Esophagus squamous epithelium (tissue), 5 donors: ENCODE measurements at regions not wholly inside any gene's neighbourhood (a gene's known extent, or its start where the extent isn't known, plus 50 kb on each side); places are given as distances from the start of the nearest gene placed in this dataset.
A peak's percentile ranks its signal among the peaks of the same experiment; 100 is the strongest.
"Not testable (repeated sequence)": the region's sequence is repeated elsewhere in the genome, so short reads cannot be mapped to it uniquely, and the experiment has no call there.

Experiments
- DNase-seq: peaks from one replicate; lab custom pipeline; 2025; lab: John Stamatoyannopoulos, UW
- H3K27ac ChIP-seq, 4 donors: fragments of 200-600 bp; sonication (generic); one replicate each; pipeline ENCODE4 v1.5.1; 2016 to 2019; ENCODE audit warnings: mild to moderate bottlenecking in 1 of 4
- H3K27me3 ChIP-seq, 4 donors: fragments of 200-600 bp; sonication (generic); 1 replicate in 3 of 4; 2 replicates in 1 of 4; pipeline versions ENCODE4 v1.5.1 to v1.6.0; 2017 to 2021; ENCODE audit warnings: antibody characterized with exemption in 1 of 4
- H3K36me3 ChIP-seq, 3 donors: fragments of 200-600 bp; sonication (generic); one replicate each; pipeline ENCODE4 v1.5.1; 2016 to 2019
- H3K4me1 ChIP-seq, 3 donors: fragments of 200-600 bp; sonication (generic); one replicate each; pipeline ENCODE4 v1.5.1; 2017 to 2019
- H3K4me3 ChIP-seq, 4 donors: fragments of 200-600 bp; sonication (generic); 1 replicate in 3 of 4; 2 replicates in 1 of 4; pipeline ENCODE4 v1.5.1; 2016 to 2019; ENCODE audit warnings: mild to moderate bottlenecking in 2 of 4, moderate library complexity in 1 of 4
- H3K9me3 ChIP-seq, 3 donors: fragments of 200-600 bp; sonication (generic); one replicate each; pipeline ENCODE4 v1.5.1; 2016 to 2019
- POLR2A ChIP-seq, 4 donors: fragments of 450-650 bp; IDR thresholded peaks; one replicate each; pipeline ENCODE4 v1.6.1; 2017; ENCODE audit warnings: antibody characterized with exemption in 4 of 4, mild to moderate bottlenecking in 4 of 4, moderate library complexity in 3 of 4
- WGBS, 2 donors: methylation state at CpG; one replicate each; pipeline ENCODE4 v1.1.5; 2018; 5-methylcytosine and 5-hydroxymethylcytosine counted together
- intact Hi-C: fragments of 100-400 bp; cut with DNase I; formaldehyde crosslinking; loops from one replicate; pipeline ENCODE4 v1.15.0; 2022
- TF ChIP-seq, protein P1 (sequence below), 6 experiments: fragments of 450-650 bp in 4 of 6; fragments of 200-600 bp in 2 of 6; sonication (generic) in 2 of 6; IDR thresholded peaks; one replicate each; pipeline ENCODE4 v1.5.1; 2016 to 2019; ENCODE audit warnings: antibody characterized with exemption in 6 of 6, mild to moderate bottlenecking in 4 of 6, moderate library complexity in 4 of 6
- donor health status: DM: yes; HTN: yes; CAD: no.

DNA sequence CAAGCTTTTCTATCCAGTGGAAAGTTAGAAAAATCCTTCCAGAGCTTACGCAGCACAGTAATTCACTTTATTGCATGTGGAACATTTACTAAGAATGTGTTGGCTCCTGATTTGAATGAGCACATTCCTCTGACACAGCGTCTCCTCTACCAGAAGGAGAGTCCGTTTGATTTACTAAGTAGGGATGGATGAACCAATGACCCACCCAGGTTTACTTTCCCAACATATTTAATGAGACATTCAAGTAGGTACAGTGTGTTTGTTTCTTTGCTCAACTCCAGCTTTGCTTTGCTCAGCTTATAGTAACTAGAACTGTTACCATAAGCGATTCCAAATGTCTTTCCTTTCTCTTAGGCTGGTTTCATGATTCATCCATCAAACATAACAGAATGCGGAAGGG lies 161.7 kb downstream of the SMARCA1 start:
- Histone ChIP-seq H3K36me3 (no peaks in the 10 kb centered on the region), H3K4me3 (no peak overlapping the region), H3K27ac (no peak overlapping the region), H3K4me1 (no peaks in the 10 kb centered on the region), H3K9me3 (no peaks in the 10 kb centered on the region), H3K27me3 (no peaks in the 10 kb centered on the region)
- 47 to 63% methylated on average over 5 of the region's 5 CpGs for WGBS, 2 donors
- TF ChIP-seq POLR2A (IDR thresholded peaks at IDR 0.05): no peak
- TF ChIP-seq, protein P1, sequence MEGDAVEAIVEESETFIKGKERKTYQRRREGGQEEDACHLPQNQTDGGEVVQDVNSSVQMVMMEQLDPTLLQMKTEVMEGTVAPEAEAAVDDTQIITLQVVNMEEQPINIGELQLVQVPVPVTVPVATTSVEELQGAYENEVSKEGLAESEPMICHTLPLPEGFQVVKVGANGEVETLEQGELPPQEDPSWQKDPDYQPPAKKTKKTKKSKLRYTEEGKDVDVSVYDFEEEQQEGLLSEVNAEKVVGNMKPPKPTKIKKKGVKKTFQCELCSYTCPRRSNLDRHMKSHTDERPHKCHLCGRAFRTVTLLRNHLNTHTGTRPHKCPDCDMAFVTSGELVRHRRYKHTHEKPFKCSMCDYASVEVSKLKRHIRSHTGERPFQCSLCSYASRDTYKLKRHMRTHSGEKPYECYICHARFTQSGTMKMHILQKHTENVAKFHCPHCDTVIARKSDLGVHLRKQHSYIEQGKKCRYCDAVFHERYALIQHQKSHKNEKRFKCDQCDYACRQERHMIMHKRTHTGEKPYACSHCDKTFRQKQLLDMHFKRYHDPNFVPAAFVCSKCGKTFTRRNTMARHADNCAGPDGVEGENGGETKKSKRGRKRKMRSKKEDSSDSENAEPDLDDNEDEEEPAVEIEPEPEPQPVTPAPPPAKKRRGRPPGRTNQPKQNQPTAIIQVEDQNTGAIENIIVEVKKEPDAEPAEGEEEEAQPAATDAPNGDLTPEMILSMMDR (IDR thresholded peaks at IDR 0.05): no peak
- intact Hi-C loops: no loop called here
- DNase-seq: no peak

DNA sequence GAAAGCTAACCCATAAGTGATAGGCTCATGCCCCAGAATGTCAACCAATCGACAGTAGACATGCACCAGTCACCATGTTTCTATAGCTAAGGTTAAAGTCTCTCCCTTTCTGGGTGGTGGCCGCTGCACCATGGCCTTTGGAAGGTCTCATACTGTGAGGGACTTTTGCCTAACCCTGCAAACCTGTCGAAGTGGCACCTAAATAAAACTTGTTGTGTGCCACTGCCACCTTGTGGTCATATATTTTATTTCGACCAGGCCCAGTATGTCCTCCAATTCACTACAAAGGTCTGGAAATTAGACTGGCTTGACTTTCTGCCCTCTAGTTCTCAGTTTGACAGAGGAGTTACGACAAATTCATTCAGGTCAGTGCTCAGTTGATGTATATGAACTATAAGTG lies 163.1 kb downstream of the SMARCA1 start:
- Histone ChIP-seq H3K36me3 (no peaks in the 10 kb centered on the region), H3K27ac (no peak overlapping the region), H3K27me3 (no peaks in the 10 kb centered on the region), H3K4me1 (no peaks in the 10 kb centered on the region), H3K4me3 (no peak overlapping the region), H3K9me3 (no peaks in the 10 kb centered on the region)
- TF ChIP-seq, protein P1 (IDR thresholded peaks at IDR 0.05): peak in 5 of 6 experiments; percentile 14 to 49 (median 38)
- TF ChIP-seq POLR2A (IDR thresholded peaks at IDR 0.05): no peak
- WGBS, 2 donors: 18 to 58% methylated on average over 2 to 5 of the region's 5 CpGs
- intact Hi-C loops: no loop called here
- DNase-seq: no peak

DNA sequence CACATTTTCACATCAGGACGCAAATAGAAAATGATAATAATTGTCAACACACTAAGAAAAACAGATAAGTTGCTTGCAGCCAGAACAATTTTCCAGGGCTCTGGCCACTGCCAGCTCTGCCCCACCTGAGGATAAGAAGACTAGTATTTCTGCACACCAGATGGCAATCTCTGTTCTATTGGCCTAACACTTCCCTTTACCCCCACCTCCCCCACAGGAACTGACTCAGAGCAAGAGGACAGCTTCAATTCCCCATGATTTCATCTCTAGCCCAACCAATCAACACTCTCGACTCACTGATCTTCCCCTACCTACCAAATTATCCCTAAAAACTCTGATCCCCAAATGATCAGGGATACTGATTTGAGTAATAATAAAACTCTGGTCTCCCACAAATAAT lies 164.0 kb downstream of the SMARCA1 start:
- no peaks in the 10 kb centered on the region for H3K9me3 ChIP-seq
- DNase-seq: no peak
- H3K27ac ChIP-seq: no peak overlapping the region
- no peak overlapping the region for H3K4me3 ChIP-seq
- 66 to 86% methylated on average over 2 of the region's 2 CpGs for WGBS, 2 donors
- H3K27me3 ChIP-seq: no peaks in the 10 kb centered on the region
- TF ChIP-seq, protein P1 (IDR thresholded peaks at IDR 0.05): no peak
- no peaks in the 10 kb centered on the region for H3K36me3 ChIP-seq
- intact Hi-C loops: no loop called here
- no peaks in the 10 kb centered on the region for H3K4me1 ChIP-seq

DNA sequence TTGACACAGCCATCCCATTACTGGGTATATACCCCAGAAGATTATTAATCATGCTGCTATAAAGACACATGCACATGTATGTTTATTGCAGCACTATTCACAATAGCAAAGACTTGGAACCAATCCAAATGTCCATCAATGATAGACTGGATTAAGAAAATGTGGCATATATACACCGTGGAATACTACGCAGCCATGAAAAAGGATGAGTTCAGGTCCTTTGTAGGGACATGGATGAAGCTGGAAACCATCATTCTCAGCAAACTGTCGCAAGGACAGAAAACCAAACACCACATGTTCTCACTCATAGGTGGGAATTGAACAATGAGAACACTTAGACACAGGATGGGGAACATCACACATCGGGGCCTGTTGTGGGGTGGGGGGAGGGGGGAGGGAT lies 165.9 kb downstream of the SMARCA1 start:
- H3K36me3 ChIP-seq, H3K9me3 ChIP-seq, H3K4me1 ChIP-seq, intact Hi-C loops, H3K4me3 ChIP-seq, H3K27ac ChIP-seq, DNase-seq, H3K27me3 ChIP-seq: not testable (repeated sequence)
- 86 to 87% methylated on average over 3 of the region's 4 CpGs for WGBS, 2 donors

DNA sequence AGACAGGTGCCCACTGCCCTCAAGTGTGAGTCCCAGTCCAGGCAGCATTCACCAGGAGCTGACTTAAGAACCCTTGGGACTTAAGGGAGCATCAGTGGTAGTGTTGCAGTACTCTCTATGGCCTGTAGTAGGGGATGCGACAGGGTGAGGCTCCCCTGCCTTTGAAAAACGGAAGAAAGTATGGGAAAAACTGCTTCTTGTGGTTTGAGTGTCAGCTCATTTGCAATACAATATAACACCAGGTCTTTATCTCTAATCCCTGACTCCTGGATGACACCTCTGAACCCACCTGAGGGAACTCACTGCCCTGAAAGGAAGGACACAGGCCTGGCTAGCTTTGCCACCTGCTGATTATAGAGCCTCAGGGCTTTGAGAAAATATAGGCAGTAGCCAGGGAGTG lies 176.0 kb downstream of the SMARCA1 start:
- no peak for DNase-seq
- no peaks in the 10 kb centered on the region for H3K36me3 ChIP-seq
- H3K9me3 ChIP-seq: peaks cover 0 to 9% (median 0%) of the 10 kb centered on the region in 3 donors
- no peaks in the 10 kb centered on the region for H3K27me3 ChIP-seq
- H3K4me3 ChIP-seq: no peak overlapping the region
- TF ChIP-seq POLR2A (IDR thresholded peaks at IDR 0.05): no peak
- TF ChIP-seq, protein P1 (IDR thresholded peaks at IDR 0.05): no peak
- no peak overlapping the region for H3K27ac ChIP-seq
- intact Hi-C loops: no loop called here
- H3K4me1 ChIP-seq: no peaks in the 10 kb centered on the region
- WGBS, 2 donors: 20 to 80% methylated on average over 1 of the region's 2 CpGs

DNA sequence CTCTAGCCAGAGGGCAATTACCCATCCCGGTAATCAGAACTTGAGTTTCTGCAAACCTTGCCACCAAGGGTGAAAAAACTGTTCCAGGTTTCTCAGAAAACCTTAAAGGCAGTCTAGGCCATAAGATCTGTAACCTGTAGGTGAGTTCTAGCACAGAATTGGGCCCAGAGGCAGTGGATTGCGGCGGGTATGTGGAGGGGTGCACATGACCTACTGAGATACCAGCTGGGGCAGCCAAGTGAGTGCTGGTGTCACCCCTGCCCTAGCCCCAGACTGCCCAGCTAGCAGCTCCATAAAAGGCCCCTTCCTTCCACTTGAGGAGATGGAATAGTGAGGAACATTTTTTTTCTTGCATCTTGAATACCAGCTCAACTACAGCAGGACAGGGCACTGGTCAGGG lies 176.7 kb downstream of the SMARCA1 start:
- H3K4me3 ChIP-seq: no peak overlapping the region
- TF ChIP-seq, protein P1 (IDR thresholded peaks at IDR 0.05): no peak
- no peak for TF ChIP-seq POLR2A (IDR thresholded peaks at IDR 0.05)
- no peaks in the 10 kb centered on the region for H3K27me3 ChIP-seq
- peaks cover 0 to 9% (median 0%) of the 10 kb centered on the region in 3 donors for H3K9me3 ChIP-seq
- DNase-seq: no peak
- no peaks in the 10 kb centered on the region for H3K36me3 ChIP-seq
- intact Hi-C loops: no loop called here
- no peak overlapping the region for H3K27ac ChIP-seq
- WGBS, 2 donors: 0% methylated on average over 1 of the region's 3 CpGs; no CpG with 5 or more reads in 1 of the 2 donors
- H3K4me1 ChIP-seq: no peaks in the 10 kb centered on the region

DNA sequence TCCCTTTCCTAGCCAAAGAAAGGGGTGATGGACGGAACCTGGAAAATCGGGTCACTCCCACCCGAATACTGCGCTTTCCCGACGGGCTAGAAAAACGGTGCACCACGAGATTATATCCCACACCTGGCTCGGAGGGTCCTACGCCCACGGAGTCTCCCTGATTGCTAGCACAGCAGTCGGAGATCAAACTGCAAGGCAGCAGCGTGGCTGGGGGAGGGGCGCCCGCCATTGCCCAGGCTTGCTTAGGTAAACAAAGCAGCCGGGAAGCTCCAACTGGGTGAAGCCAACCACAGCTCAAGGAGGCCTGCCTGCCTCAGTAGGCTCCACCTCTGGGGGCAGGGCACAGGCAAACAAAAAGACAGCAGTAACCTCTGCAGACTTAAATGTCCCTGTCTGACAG lies 186.0 kb downstream of the SMARCA1 start:
- intact Hi-C loops, H3K4me3 ChIP-seq, H3K27ac ChIP-seq, H3K9me3 ChIP-seq, H3K4me1 ChIP-seq, DNase-seq, H3K36me3 ChIP-seq, H3K27me3 ChIP-seq: not testable (repeated sequence)
- 87% methylated on average over 12 of the region's 16 CpGs; no CpG with 5 or more reads in 1 of the 2 donors for WGBS, 2 donors
